GM23248 (cell line): ENCODE measurements at regions not wholly inside any gene's neighbourhood (a gene's known extent, or its start where the extent isn't known, plus 50 kb on each side); places are given as distances from the start of the nearest gene placed in this dataset.

Experiments used
- EZH2 ChIP-seq: fragments of 200-600 bp; sonication (generic); IDR thresholded peaks from 2 replicates; pipeline ENCODE4 v1.6.1; 2018; ENCODE audit warnings: antibody characterized with exemption, mild to moderate bottlenecking; ENCODE audit not compliant: insufficient read depth, poor library complexity, severe bottlenecking
- EZH2phosphoT487 ChIP-seq: fragments of 200-600 bp; sonication (generic); IDR thresholded peaks from 2 replicates; pipeline ENCODE4 v1.6.1; 2018; ENCODE audit warnings: antibody characterized with exemption, moderate library complexity, mild to moderate bottlenecking, low read depth; ENCODE audit not compliant: insufficient read depth

- no peak for TF ChIP-seq EZH2phosphoT487
- no peak for TF ChIP-seq EZH2
These were observed 700.7 kb downstream of the LRFN5 start for GRCh38 chr14:42307239-42307825.
